MG63 (cell line): ENCODE measurements at regions not wholly inside any gene's neighbourhood (a gene's known extent, or its start where the extent isn't known, plus 50 kb on each side); places are given as distances from the start of the nearest gene placed in this dataset.

Source experiments
- DNase-seq: peaks from one replicate; pipeline ENCODE4 v3.0.0-alpha.2; 2020
- H3K27me3 ChIP-seq: fragments of 250-450 bp; sonication (Bioruptor Pico); 2 replicates; pipeline ENCODE4 v1.5.1; 2020; ENCODE audit warnings: mild to moderate bottlenecking, moderate library complexity
- H3K36me3 ChIP-seq: fragments of 250-450 bp; sonication (Bioruptor Pico); 2 replicates; pipeline ENCODE4 v1.5.1; 2020; ENCODE audit warnings: mild to moderate bottlenecking, moderate library complexity
- H3K4me3 ChIP-seq: fragments of 250-450 bp; sonication (Bioruptor Pico); 2 replicates; pipeline ENCODE4 v1.5.1; 2020; ENCODE audit warnings: mild to moderate bottlenecking, moderate library complexity
- H3K9me3 ChIP-seq: fragments of 250-450 bp; sonication (Bioruptor Pico); 2 replicates; pipeline ENCODE4 v1.5.1; 2020; ENCODE audit warnings: mild to moderate bottlenecking, moderate library complexity

GRCh38 chr6:44500074-44500473, 112.6 kb downstream of the CDC5L start:
- peaks cover 15% of the 10 kb centered on the region for H3K9me3 ChIP-seq
- H3K4me3 ChIP-seq: no peak overlapping the region
- peaks cover 14% of the 10 kb centered on the region for H3K27me3 ChIP-seq
- H3K36me3 ChIP-seq: no peaks in the 10 kb centered on the region
- DNase-seq: no peak

DNA sequence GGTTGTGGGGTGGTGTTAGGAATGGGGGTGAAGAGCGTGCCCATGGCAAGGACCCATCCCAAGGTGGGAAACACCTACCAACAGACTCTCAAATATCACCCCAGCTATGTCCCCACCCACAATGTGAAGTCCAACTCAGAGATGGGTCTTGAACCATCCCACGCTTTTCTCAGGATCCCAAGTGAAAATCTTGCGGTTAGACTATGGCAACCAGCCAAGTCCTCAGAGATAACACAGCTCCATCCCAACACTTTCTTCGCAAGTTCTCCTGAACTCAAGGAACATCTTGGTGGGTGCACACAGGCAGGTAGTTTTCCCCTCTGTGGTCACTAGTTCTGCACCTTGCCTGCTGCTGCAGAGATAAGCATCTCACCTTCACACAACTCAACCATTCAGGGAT, 116.0 kb downstream of the CDC5L start:
- no peak for DNase-seq
- Histone ChIP-seq H3K9me3 (peaks cover 15% of the 10 kb centered on the region), H3K4me3 (no peak overlapping the region), H3K36me3 (no peaks in the 10 kb centered on the region), H3K27me3 (peaks cover 33% of the 10 kb centered on the region)

- Histone ChIP-seq H3K9me3 (peaks cover 15% of the 10 kb centered on the region), H3K27me3 (peaks cover 33% of the 10 kb centered on the region), H3K36me3 (no peaks in the 10 kb centered on the region), H3K4me3 (no peak overlapping the region)
- no peak for DNase-seq
These were observed 116.8 kb downstream of the CDC5L start for GRCh38 chr6:44504301-44504791.

DNA sequence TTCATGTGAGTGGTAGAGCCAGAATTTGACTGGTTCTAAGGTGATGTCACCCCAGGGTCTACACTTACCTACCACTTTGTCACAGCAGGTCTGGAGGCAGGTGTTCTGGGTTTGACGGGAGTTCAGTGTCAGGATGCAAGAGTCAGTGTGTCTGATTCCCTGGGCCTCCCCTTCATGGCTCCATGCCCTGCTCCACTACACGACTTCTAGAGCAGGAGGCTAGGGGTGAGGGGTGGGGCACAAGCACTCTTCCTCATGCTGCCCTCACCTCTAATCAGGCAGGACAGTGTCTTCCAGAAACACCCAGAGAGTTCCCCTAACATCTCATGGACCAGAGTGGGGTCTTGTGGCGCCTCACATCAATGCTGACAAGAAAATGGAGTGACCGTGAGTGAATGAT, 118.2 kb downstream of the CDC5L start:
- Histone ChIP-seq H3K36me3 (no peaks in the 10 kb centered on the region), H3K9me3 (peaks cover 13% of the 10 kb centered on the region), H3K27me3 (peaks cover 33% of the 10 kb centered on the region), H3K4me3 (no peak overlapping the region)
- DNase-seq: no peak

- H3K9me3 ChIP-seq: peaks cover 4% of the 10 kb centered on the region
- peaks cover 32% of the 10 kb centered on the region for H3K27me3 ChIP-seq
These were observed 119.5 kb downstream of the CDC5L start for GRCh38 chr6:44507014-44507413.

GRCh38 chr6:44508646-44509045, 121.1 kb downstream of the CDC5L start:
- no peaks in the 10 kb centered on the region for H3K36me3 ChIP-seq
- H3K9me3 ChIP-seq: peaks cover 2% of the 10 kb centered on the region; the same call in 1 of the 2 replicates
- H3K4me3 ChIP-seq: no peak overlapping the region
- peaks cover 24% of the 10 kb centered on the region for H3K27me3 ChIP-seq
- peak; percentile 82 for DNase-seq

More at GRCh38 chr6:44507014-44507413, 119.5 kb downstream of the CDC5L start:
- Histone ChIP-seq H3K4me3 (no peak overlapping the region), H3K36me3 (no peaks in the 10 kb centered on the region)
- DNase-seq: no peak

DNA sequence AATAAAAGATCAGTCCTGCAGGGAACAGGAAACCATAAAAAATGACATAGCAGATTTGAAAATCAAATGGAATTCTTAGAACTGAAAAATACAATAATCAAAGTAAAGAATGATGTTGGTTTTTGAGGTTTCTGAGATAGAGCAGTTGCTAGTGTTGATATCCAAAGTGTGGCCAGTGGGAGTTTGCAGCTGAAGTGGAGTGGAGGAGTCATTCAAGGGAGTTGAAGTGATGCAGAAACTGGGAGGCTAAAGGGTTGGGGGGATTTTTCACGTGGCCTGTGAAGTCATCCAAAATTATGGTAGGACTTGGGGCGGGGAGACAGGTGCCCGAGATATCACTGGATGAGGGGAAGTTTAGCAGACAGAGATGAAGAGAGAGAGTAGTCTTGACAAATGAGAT, 123.6 kb downstream of the CDC5L start:
- no peaks in the 10 kb centered on the region for H3K36me3 ChIP-seq
- peaks cover 11% of the 10 kb centered on the region for H3K27me3 ChIP-seq
- H3K9me3 ChIP-seq: peaks cover 2% of the 10 kb centered on the region; the same call in 1 of the 2 replicates

GRCh38 chr6:44512868-44513741, 125.6 kb downstream of the CDC5L start:
- Histone ChIP-seq H3K9me3 (peaks cover 17% of the 10 kb centered on the region), H3K36me3 (no peaks in the 10 kb centered on the region), H3K4me3 (no peak overlapping the region), H3K27me3 (peaks cover 11% of the 10 kb centered on the region; the same call in 1 of the 2 replicates)
- DNase-seq: peak; percentile 95

More for the DNA sequence above, 123.6 kb downstream of the CDC5L start:
- no peak overlapping the region for H3K4me3 ChIP-seq
- no peak for DNase-seq

DNA sequence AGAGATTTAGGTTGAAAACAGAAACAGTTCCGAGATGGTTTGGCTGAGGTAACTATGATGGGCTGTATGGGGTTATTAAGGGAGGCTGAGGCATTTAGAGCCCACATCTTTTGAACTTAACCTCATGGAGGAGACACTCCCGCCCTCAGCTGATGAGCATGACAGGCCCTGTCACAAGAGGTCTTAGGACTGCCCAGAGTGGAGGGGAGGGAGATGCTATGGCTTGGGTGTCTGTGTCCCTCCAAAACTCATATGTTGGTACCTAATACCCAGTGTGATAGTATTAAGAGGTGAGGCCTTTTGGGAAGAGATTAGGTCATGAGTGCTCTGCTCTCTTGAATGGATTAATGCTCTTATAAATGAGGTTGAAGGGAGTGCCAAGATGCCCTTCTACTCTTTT, 126.6 kb downstream of the CDC5L start:
- Histone ChIP-seq H3K36me3 (no peaks in the 10 kb centered on the region), H3K9me3 (peaks cover 24% of the 10 kb centered on the region), H3K4me3 (no peak overlapping the region), H3K27me3 (peaks cover 11% of the 10 kb centered on the region; the same call in 1 of the 2 replicates)
- no peak for DNase-seq

DNA sequence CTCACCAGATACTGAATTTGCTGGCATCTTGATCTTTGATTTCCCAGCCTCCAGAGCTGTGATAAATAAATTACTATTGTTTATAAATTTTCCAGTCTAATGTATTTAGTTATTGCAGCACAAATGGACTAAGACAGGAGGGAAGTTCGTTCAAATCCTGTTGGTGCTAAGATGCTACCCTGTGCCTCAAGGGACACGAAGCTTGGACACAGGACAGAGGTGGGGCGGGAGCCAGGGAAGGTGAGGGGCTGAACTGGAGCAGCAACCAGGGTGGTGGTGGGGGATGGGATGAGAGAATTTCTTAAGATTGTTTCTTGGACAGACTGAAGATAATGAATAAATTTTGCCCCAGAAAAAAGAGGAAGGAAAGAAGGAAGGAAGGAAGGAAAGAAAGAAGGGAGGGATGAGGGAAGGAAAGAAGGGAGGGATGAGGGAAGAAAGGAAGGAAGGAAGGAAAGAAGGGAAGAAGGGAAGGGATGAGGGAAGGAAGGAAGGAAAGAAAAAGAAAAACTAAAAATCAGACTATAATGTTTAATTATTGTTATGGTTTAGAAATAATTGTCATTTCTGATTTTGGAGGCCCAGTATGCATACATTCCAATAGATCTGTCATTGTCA, 127.2 kb downstream of the CDC5L start:
- Histone ChIP-seq H3K4me3 (no peak overlapping the region), H3K27me3 (peaks cover 11% of the 10 kb centered on the region; the same call in 1 of the 2 replicates), H3K36me3 (no peaks in the 10 kb centered on the region), H3K9me3 (peaks cover 24% of the 10 kb centered on the region)
- DNase-seq: no peak

GRCh38 chr6:44522871-44523270, 135.4 kb downstream of the CDC5L start:
- H3K9me3 ChIP-seq: peaks cover 26% of the 10 kb centered on the region
- H3K27me3 ChIP-seq: peaks cover 2% of the 10 kb centered on the region; the same call in 1 of the 2 replicates
- H3K4me3 ChIP-seq: no peak overlapping the region
- no peak for DNase-seq
- no peaks in the 10 kb centered on the region for H3K36me3 ChIP-seq

DNA sequence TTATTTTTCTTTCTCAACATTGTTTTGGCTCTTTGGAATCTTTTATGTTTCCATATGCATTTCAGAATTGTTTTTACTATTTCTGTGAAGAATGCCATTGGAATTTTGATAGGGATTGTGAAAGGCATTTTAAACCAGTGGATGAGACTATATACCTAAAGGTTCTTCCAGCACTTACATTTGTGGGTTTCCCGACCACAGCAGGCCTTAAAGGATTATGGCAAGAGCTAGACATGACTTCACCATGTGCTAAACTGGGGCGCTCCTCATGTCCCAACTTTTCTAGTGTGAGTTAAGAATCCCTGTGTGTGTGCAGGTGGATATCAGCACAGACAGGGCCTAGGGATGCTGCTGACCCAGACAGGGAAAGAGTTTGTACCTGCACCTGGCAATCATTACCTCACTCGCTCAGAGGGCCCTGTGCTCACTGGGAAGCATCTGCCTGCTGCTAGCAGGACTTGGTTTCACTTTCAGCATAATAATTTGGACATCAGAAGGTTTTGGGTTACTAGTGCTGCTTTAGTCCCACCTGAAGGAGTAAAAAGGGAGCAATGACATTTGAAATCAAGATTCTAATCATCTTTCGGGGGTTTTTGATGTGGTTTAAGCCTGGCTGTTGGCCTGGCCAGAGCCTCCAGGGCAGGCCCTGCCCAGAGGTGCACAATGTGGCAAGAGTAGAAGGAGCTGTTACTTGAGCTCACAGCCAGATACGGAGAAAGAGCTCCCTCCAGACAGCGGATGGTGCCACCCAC, 137.1 kb downstream of the CDC5L start:
- no peak for DNase-seq
- no peak overlapping the region for H3K4me3 ChIP-seq
- H3K36me3 ChIP-seq: no peaks in the 10 kb centered on the region
- H3K27me3 ChIP-seq: no peaks in the 10 kb centered on the region; the same call in 1 of the 2 replicates
- peaks cover 17% of the 10 kb centered on the region for H3K9me3 ChIP-seq

- no peak for DNase-seq
- Histone ChIP-seq H3K4me3 (no peak overlapping the region), H3K9me3 (peaks cover 17% of the 10 kb centered on the region), H3K36me3 (no peaks in the 10 kb centered on the region), H3K27me3 (no peaks in the 10 kb centered on the region; the same call in 1 of the 2 replicates)
These were observed 138.3 kb downstream of the CDC5L start for GRCh38 chr6:44525761-44526351.

DNA sequence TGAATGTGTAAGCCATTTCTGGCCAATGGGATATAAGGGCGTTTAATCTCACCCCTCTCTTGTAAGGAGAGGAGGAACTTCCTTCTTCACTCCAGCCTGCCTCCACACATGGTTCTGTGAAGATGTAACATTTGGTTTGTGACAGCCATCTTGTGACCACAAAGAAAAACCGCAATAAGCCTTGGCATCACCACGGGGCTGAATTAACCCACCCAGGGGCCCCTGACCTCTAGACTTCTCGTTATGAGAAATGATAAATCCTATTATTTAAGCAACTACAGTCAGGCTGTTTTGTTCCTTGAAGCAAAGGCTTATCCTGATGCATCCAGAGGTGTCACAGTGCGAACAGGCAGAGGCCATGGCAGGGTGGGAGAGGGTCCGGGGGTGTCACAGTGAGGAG, 139.7 kb downstream of the CDC5L start:
- Histone ChIP-seq H3K36me3 (no peaks in the 10 kb centered on the region), H3K27me3 (peaks cover 4% of the 10 kb centered on the region; the same call in 1 of the 2 replicates), H3K4me3 (no peak overlapping the region), H3K9me3 (peaks cover 10% of the 10 kb centered on the region)
- no peak for DNase-seq

- H3K36me3 ChIP-seq: no peaks in the 10 kb centered on the region
- DNase-seq: no peak
- H3K4me3 ChIP-seq: no peak overlapping the region
- peaks cover 4% of the 10 kb centered on the region; the same call in 1 of the 2 replicates for H3K27me3 ChIP-seq
- peaks cover 10% of the 10 kb centered on the region for H3K9me3 ChIP-seq
These were observed 140.3 kb downstream of the CDC5L start for GRCh38 chr6:44527583-44528369.

GRCh38 chr6:44528370-44528644, 140.8 kb downstream of the CDC5L start:
- Histone ChIP-seq H3K9me3 (peaks cover 10% of the 10 kb centered on the region), H3K36me3 (no peaks in the 10 kb centered on the region), H3K4me3 (no peak overlapping the region), H3K27me3 (peaks cover 6% of the 10 kb centered on the region)
- DNase-seq: no peak
